NT2/D1 (cell line): ENCODE measurements at regions not wholly inside any gene's neighbourhood (a gene's known extent, or its start where the extent isn't known, plus 50 kb on each side); places are given as distances from the start of the nearest gene placed in this dataset.

Source experiments
- DNase-seq: peaks from one replicate; pipeline ENCODE4 v3.0.0-alpha.2; 2011; ENCODE audit warnings: low read depth, low spot score
- H3K27me3 ChIP-seq: 2 replicates; pipeline ENCODE4 v1.6.0; 2011; ENCODE audit warnings: mild to moderate bottlenecking; ENCODE audit not compliant: insufficient read length, insufficient read depth
- H3K36me3 ChIP-seq: 2 replicates; pipeline ENCODE4 v1.6.1; 2011; ENCODE audit warnings: mild to moderate bottlenecking, low read length, mixed read lengths; ENCODE audit not compliant: insufficient read depth, insufficient read length
- H3K4me1 ChIP-seq: 2 replicates; pipeline ENCODE4 v1.5.1; 2011; ENCODE audit not compliant: insufficient read depth, insufficient read length
- H3K4me3 ChIP-seq: 2 replicates; pipeline ENCODE4 v1.5.1; 2011; ENCODE audit warnings: low read depth; ENCODE audit not compliant: insufficient read length
- H3K9ac ChIP-seq: 2 replicates; pipeline ENCODE4 v1.6.0; 2011; ENCODE audit warnings: low read depth; ENCODE audit not compliant: insufficient read length
- H3K9me3 ChIP-seq: 2 replicates; pipeline ENCODE4 v1.5.1; 2011; ENCODE audit warnings: mild to moderate bottlenecking, low read length; ENCODE audit not compliant: insufficient read depth
- SUZ12 ChIP-seq: IDR thresholded peaks from 2 replicates; pipeline ENCODE4 v1.6.1; 2011; ENCODE audit not compliant: insufficient read length, insufficient read depth; ENCODE audit errors: extremely low read depth
- YY1 ChIP-seq: IDR thresholded peaks from 2 replicates; pipeline ENCODE4 v1.6.1; 2011; ENCODE audit not compliant: insufficient read length, insufficient read depth
- ZNF274 ChIP-seq: IDR thresholded peaks from 2 replicates; pipeline ENCODE4 v1.6.1; 2011; ENCODE audit warnings: mild to moderate bottlenecking, low read depth, low read length

DNA sequence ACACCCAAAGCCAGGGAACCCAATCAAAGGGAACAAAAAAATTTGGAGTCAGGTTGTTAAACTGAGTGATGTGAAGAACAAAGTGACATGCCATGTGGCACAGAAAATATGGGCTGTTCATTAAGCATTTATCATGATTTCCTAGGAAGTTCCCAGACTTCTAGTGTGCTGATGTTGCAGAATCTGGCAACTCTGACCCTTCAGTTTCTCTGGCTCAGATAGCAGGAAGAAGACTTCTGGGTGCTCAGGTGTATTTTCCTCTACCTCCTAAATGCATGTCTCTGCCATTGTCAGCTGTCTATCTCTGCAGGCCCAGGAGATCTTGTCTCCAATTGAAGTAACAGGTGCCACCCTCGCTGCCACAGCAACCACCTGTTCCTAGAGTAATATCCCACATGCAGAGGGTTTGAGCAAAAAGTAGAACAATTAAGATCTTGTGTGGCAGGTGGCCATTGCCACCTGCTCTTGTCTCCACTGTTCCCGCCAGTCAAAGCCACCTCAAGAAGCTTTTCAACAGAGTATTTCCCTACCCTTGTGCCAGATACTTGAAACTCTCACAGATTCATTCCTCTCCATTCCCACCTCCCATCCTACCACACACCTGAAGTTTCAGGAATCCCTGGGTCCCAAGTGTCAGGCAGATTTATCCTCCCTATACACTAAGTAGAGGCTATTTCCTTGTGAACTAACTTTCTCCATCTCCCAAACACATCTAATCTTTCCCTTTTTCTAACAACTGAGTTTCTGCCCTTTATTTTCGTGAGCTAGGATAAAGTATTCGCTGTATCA lies 533.7 kb upstream of the CHAC2 start:
- DNase-seq, result no peak
- H3K36me3 ChIP-seq, result no peaks in the 10 kb centered on the region

GRCh38 chr2:53231908-53232307 lies 535.7 kb upstream of the CHAC2 start:
- TF ChIP-seq YY1, result no peak
- no peak for TF ChIP-seq ZNF274
- no peak for TF ChIP-seq SUZ12
- Histone ChIP-seq H3K4me1 (no peaks in the 10 kb centered on the region), H3K27me3 (no peaks in the 10 kb centered on the region), H3K9ac (no peak overlapping the region), H3K36me3 (no peaks in the 10 kb centered on the region), H3K4me3 (no peak overlapping the region), H3K9me3 (no peaks in the 10 kb centered on the region)
- DNase-seq, result no peak

More for the DNA sequence above, 533.7 kb upstream of the CHAC2 start:
- TF ChIP-seq SUZ12 (no peak), YY1 (no peak), ZNF274 (no peak)
- Histone ChIP-seq H3K9ac (no peak overlapping the region), H3K4me1 (no peaks in the 10 kb centered on the region), H3K4me3 (no peak overlapping the region), H3K27me3 (no peaks in the 10 kb centered on the region), H3K9me3 (no peaks in the 10 kb centered on the region)

DNA sequence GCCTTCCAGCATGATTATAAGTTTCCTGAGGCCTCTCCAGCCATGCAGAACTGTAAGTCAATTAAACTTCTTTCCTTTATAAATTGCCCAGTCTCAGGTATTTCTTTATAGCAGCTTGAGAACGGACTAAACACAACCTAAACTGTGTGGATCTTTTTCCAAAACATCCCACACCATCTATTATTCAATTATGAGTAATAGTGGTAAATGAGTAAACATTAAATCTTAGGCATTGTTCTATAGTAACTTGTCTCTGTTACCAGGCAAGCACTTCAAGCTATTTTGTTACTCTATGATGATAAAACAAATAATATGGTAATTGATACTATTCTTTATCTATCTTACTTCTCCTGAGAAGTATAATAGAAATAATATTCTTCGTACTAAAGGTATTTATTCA lies 536.9 kb upstream of the CHAC2 start:
- Histone ChIP-seq H3K27me3 (no peaks in the 10 kb centered on the region), H3K9me3 (no peaks in the 10 kb centered on the region), H3K36me3 (no peaks in the 10 kb centered on the region), H3K4me1 (no peaks in the 10 kb centered on the region), H3K4me3 (no peak overlapping the region), H3K9ac (no peak overlapping the region)
- DNase-seq, result no peak
- no peak for TF ChIP-seq YY1

DNA sequence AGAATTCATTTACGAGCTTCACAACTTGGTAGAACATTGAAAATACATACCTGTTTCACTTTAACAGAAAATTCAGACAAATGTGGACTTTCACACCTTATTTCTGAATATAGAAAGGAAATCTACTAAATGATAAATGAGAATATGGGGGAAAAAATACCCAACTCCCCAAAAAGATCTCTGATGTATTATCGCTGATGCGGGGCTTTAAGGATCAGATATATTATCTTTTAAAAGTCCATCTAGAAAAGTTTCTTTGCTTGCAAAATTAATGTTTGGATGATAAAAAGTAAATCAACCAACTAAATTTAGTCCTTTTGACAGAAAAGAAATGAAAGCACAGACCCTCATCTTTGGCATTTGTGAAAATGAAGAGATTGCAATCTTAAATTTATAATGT lies 540.1 kb upstream of the CHAC2 start:
- no peak for TF ChIP-seq SUZ12
- TF ChIP-seq ZNF274, result no peak
- TF ChIP-seq YY1, result no peak
- Histone ChIP-seq H3K9ac (no peak overlapping the region), H3K4me1 (no peaks in the 10 kb centered on the region), H3K4me3 (no peak overlapping the region), H3K27me3 (no peaks in the 10 kb centered on the region), H3K36me3 (no peaks in the 10 kb centered on the region), H3K9me3 (no peaks in the 10 kb centered on the region)
- no peak for DNase-seq

DNA sequence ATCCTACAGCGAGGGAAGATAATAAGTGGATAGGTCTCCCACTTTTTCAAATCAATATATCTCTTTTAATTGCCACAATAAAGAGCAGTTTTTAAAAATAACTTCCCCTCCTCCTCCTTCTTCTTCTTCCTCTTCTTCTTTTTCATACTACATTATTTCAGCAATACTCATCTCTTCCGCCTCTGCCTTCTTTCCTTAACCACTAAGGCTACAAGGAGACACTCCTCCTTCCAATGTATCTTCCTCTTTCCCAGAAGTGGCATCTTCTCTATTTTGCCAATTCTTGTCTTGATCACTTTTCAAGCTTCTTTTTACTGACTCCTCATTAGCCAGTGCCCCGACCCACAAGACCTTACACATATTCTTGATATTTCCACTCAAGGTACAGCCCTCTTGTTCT lies 546.6 kb upstream of the CHAC2 start:
- Histone ChIP-seq H3K27me3 (no peaks in the 10 kb centered on the region), H3K4me1 (no peaks in the 10 kb centered on the region), H3K9ac (no peak overlapping the region), H3K36me3 (no peaks in the 10 kb centered on the region), H3K4me3 (no peak overlapping the region), H3K9me3 (no peaks in the 10 kb centered on the region; the same call in 1 of the 2 replicates)
- TF ChIP-seq YY1 (no peak), SUZ12 (no peak)
- no peak for DNase-seq

GRCh38 chr2:53217250-53217649 lies 550.4 kb upstream of the CHAC2 start:
- no peaks in the 10 kb centered on the region; the same call in 1 of the 2 replicates for H3K9me3 ChIP-seq
- H3K4me3 ChIP-seq, result no peak overlapping the region
- H3K36me3 ChIP-seq, result no peaks in the 10 kb centered on the region
- no peak for TF ChIP-seq YY1
- TF ChIP-seq ZNF274, result no peak
- TF ChIP-seq SUZ12, result no peak
- DNase-seq, result no peak
- no peaks in the 10 kb centered on the region for H3K4me1 ChIP-seq
- no peaks in the 10 kb centered on the region for H3K27me3 ChIP-seq
- no peak overlapping the region for H3K9ac ChIP-seq

GRCh38 chr2:53216805-53217204 lies 550.8 kb upstream of the CHAC2 start:
- Histone ChIP-seq H3K36me3 (no peaks in the 10 kb centered on the region), H3K9me3 (no peaks in the 10 kb centered on the region; the same call in 1 of the 2 replicates)

More at GRCh38 chr2:53216805-53217204, 550.8 kb upstream of the CHAC2 start:
- no peak overlapping the region for H3K4me3 ChIP-seq
- H3K27me3 ChIP-seq, result no peaks in the 10 kb centered on the region
- no peak for TF ChIP-seq YY1
- no peak for TF ChIP-seq ZNF274
- TF ChIP-seq SUZ12, result no peak
- no peak for DNase-seq
- H3K4me1 ChIP-seq, result no peaks in the 10 kb centered on the region
- H3K9ac ChIP-seq, result no peak overlapping the region
